ENCODE measurements at regions not wholly inside any gene's neighbourhood (a gene's known extent, or its start where the extent isn't known, plus 50 kb on each side); places are given as distances from the start of the nearest gene placed in this dataset.

DNA sequence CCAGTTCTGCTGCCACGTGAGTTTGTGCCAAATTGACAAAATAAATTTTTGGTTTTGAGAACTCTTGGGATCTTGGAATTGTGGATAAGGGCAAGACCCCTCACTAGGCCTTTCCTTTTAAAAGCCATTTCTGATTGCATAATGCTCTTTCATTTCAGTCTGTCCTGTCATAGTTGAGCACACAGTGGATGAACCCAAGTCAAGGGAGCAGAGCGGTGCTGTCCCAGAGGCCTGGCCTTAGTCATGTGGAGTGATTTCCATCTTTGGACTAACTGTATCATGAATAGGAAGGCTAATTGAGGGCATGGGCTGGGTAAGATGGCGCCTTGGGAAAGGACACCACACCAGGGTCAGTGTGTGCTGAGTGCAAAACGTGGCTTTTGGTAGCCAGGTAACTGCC lies 304.0 kb downstream of the UACA start:
- Histone ChIP-seq H3K36me3 (no peaks in the 10 kb centered on the region), H3K4me3 (no peak overlapping the region), H3K27ac (no peak overlapping the region), H3K4me1 (no peaks in the 10 kb centered on the region), H3K9me3 (no peaks in the 10 kb centered on the region), H3K27me3 (no peaks in the 10 kb centered on the region)
- FAIRE-seq = no peak
- no peak for ATAC-seq
- intact Hi-C loops (cut with DNase I) = no loop called here
- DNase-seq = no peak
- TF ChIP-seq CTCF (IDR thresholded peaks at IDR 0.05) = no peak
- WGBS, 2 donors = 93 to 99% methylated on average over 4 of the region's 4 CpGs

DNA sequence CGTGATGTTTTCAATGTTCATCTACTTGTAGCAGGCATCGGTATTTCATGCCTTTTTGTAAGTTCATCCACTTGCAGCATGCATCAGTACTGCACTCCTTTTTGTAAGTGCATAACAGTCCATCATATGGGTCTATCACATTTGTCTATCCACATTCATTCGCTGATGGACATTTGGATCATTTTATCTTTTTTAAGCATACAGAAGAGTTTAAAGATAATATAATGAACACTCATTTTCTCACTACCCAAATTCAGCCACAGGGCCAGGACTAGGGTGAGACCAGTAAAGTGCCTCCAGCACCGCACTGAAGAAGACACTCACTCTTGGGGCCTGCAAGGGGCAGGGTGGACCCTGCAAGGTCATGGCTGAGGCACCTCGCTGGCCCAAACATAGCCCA lies 309.6 kb downstream of the UACA start:
- FAIRE-seq (no peak), ATAC-seq (no peak), DNase-seq (no peak)
- Histone ChIP-seq H3K36me3 (no peaks in the 10 kb centered on the region), H3K4me3 (no peak overlapping the region), H3K4me1 (no peaks in the 10 kb centered on the region), H3K9me3 (no peaks in the 10 kb centered on the region), H3K27ac (no peak overlapping the region), H3K27me3 (no peaks in the 10 kb centered on the region)
- intact Hi-C loops (cut with DNase I) = no loop called here
- no peak for TF ChIP-seq CTCF (IDR thresholded peaks at IDR 0.05)
- 76 to 80% methylated on average over 5 of the region's 5 CpGs for WGBS, 2 donors

- H3K27me3 ChIP-seq = no peaks in the 10 kb centered on the region
- H3K36me3 ChIP-seq = no peaks in the 10 kb centered on the region
- intact Hi-C loops (cut with DNase I) = no loop called here
- H3K4me1 ChIP-seq = no peaks in the 10 kb centered on the region
- H3K4me3 ChIP-seq = no peak overlapping the region
- H3K27ac ChIP-seq = no peak overlapping the region
- no peaks in the 10 kb centered on the region for H3K9me3 ChIP-seq
- FAIRE-seq (no peak), ATAC-seq (no peak), DNase-seq (no peak)
- no peak for TF ChIP-seq CTCF (IDR thresholded peaks at IDR 0.05)
- 69 to 77% methylated on average over 6 of the region's 6 CpGs for WGBS, 2 donors
Measured at GRCh38 chr15:70453238-70453637, 310.1 kb downstream of the UACA start.

DNA sequence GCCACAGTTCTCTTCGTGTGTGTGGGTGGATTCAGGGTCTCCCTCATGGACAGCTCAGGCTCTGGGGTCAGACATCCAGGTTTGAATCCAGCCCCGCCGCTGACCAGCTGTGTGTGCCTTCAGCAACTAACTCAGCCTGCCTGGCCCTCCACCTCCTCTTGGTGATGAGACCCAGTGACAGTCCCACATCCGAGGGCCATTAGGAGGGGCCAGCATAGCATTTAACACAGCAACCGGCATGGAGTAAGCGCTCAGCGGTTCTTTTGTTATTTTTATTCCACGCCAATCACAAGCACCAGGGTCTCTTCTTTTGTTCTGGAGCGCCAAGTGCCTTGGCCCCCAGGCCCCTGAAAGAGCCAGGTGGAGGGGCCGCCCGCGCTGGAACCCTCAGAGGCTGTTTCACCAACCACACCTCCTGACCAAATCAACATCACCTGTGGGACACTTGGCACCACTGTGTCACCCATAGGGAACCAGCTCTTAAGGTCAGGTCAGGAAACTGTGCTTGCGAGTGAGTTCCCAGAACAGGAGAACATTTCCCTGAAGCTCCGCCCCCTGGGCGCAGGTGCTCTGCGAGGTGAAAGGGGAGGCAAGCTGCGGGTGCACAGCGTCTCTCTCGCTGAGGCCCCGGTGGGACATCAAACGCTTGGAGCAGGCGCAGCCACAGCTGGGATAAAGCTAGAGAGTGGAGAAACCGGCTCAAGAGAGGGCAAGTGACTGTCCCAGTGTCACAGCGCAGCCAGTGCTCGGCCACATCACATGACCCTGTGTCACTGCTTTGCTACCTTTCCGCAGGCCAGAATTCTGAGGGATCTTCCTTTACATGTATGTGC lies 311.3 kb downstream of the UACA start:
- WGBS, 2 donors = 61 to 66% methylated on average over 25 to 26 of the region's 26 CpGs
- DNase-seq (peak in 1 of 6 donors; percentile 25), FAIRE-seq (no peak), ATAC-seq (peak in 2 of 4 donors; percentile 25 to 73)
- TF ChIP-seq CTCF (IDR thresholded peaks at IDR 0.05) = no peak
- intact Hi-C loops (cut with DNase I) = no loop called here
- Histone ChIP-seq H3K27me3 (no peaks in the 10 kb centered on the region), H3K4me1 (no peaks in the 10 kb centered on the region), H3K36me3 (no peaks in the 10 kb centered on the region), H3K9me3 (no peaks in the 10 kb centered on the region), H3K4me3 (no peak overlapping the region), H3K27ac (no peak overlapping the region)

DNA sequence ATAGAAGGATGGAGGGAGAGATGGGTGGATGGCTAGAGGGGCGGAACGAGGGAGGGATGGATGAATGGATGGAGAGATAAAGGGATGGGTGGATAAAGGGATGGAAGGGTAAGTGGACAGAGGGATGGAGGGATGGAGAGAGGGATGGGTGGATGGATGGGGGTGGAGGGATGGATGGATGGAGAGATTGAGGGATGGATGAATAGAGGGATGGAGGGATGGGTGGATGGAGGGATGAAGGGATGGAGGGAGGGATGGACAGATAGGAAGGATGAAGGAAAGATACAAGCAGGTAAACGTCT lies 313.3 kb downstream of the UACA start:
- no peaks in the 10 kb centered on the region for H3K27me3 ChIP-seq
- no peaks in the 10 kb centered on the region for H3K36me3 ChIP-seq
- no peak for TF ChIP-seq CTCF (IDR thresholded peaks at IDR 0.05)
- no peak for FAIRE-seq
- DNase-seq = no peak
- H3K27ac ChIP-seq = no peak overlapping the region
- no peaks in the 10 kb centered on the region for H3K9me3 ChIP-seq
- no peak for ATAC-seq
- H3K4me1 ChIP-seq = no peaks in the 10 kb centered on the region
- 61 to 66% methylated on average over 3 of the region's 3 CpGs for WGBS, 2 donors
- intact Hi-C loops (cut with DNase I) = no loop called here
- no peak overlapping the region for H3K4me3 ChIP-seq
